ENCODE measurements at regions not wholly inside any gene's neighbourhood (a gene's known extent, or its start where the extent isn't known, plus 50 kb on each side); places are given as distances from the start of the nearest gene placed in this dataset.
"Not testable (repeated sequence)": the region's sequence is repeated elsewhere in the genome, so short reads cannot be mapped to it uniquely, and the experiment has no call there.

- H3K27me3 Mint-ChIP-seq, result peaks cover 6% of the 10 kb centered on the region
- no peaks in the 10 kb centered on the region for H3K4me1 Mint-ChIP-seq (ENCODE audit: low read depth)
- H3K36me3 Mint-ChIP-seq, result no peaks in the 10 kb centered on the region
- H3K9me3 Mint-ChIP-seq, result no peaks in the 10 kb centered on the region
- H3K27ac Mint-ChIP-seq, result no peak overlapping the region
- POLR2A ChIA-PET, result no interaction called here
- DNase-seq, result no peak
- CTCF ChIA-PET, result interaction anchor here (0.9 to 1.0 kb wide), 2 partner anchors 168 to 201 kb away, joined by 3 read pairs; no protein-coding TSS in a partner anchor
- intact Hi-C loops (cut with micrococcal nuclease), result no loop called here
- no peak overlapping the region for H3K4me3 Mint-ChIP-seq
Observed at GRCh38 chr17:33945646-33946546, 309.2 kb upstream of the CCL2 start.

DNA sequence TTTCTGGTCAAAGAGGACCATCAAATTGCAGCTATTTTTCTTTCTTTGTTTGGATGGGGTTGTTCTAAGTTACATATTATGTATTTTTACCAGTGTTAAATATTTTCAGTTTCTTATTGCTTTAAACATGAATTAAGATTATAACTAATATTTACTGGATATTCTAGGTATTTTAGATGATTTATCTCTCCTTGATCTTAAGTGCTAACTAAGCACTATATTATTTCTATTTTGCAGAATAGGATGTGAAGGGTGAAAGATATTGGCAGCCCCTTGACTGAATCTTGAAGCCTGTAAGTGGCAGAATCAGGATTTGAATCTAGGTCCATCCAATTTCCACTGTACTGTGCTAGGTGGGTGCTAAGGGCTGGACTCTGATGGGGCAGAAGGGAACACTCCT, 307.3 kb upstream of the CCL2 start:
- ChIA-PET CTCF (no interaction called here), POLR2A (no interaction called here)
- intact Hi-C loops (cut with micrococcal nuclease), result no loop called here
- no peaks in the 10 kb centered on the region for H3K9me3 Mint-ChIP-seq
- H3K4me3 Mint-ChIP-seq, result no peak overlapping the region
- H3K27ac Mint-ChIP-seq, result no peak overlapping the region
- H3K36me3 Mint-ChIP-seq, result no peaks in the 10 kb centered on the region
- H3K27me3 Mint-ChIP-seq, result peaks cover 6% of the 10 kb centered on the region
- no peak for DNase-seq
- H3K4me1 Mint-ChIP-seq (ENCODE audit: low read depth), result no peaks in the 10 kb centered on the region

DNA sequence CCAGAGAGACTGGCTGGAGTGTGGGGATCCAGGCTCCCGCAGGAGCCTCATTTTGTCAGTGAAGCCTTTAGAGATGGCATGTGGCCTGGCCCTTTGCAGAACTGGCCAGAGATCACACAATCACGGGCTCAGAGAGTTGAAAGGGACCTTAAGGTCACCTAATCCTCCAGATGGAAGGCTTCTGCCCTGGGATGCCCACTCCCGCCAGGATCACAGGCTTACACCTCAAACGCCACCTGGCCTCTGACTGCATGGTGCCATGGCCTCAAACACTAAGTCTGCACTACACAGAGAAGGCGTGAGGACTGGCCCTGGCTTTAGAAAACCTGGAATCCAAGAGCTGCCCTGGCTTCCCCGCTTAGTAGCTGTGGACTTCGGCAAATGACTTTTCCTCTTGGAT, 306.8 kb upstream of the CCL2 start:
- ChIA-PET CTCF (no interaction called here), POLR2A (no interaction called here)
- peaks cover 6% of the 10 kb centered on the region for H3K27me3 Mint-ChIP-seq
- no peaks in the 10 kb centered on the region for H3K4me1 Mint-ChIP-seq (ENCODE audit: low read depth)
- no peaks in the 10 kb centered on the region for H3K9me3 Mint-ChIP-seq
- no peak overlapping the region for H3K4me3 Mint-ChIP-seq
- H3K27ac Mint-ChIP-seq, result no peak overlapping the region
- DNase-seq, result no peak
- no peaks in the 10 kb centered on the region for H3K36me3 Mint-ChIP-seq
- intact Hi-C loops (cut with micrococcal nuclease), result no loop called here

DNA sequence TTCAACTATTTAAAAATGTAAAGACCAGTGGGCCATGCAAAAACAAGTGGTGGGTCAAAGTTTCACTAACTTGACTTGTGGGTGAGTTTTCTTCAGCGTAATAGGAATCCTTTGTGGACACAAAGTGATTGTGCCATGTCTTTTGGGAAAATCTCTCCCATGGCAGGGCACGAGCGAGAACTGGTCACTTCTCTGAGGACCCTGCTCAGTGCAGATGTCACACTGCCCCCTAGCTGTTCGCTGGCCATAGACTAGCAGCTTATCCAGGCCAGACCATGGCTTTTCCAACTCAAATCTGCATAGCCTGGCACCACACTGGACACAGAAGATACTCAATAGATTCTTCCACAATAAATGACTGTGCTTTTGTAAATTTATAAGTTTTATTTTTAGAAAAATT, 306.0 kb upstream of the CCL2 start:
- CTCF ChIA-PET, result no interaction called here
- Mint-ChIP-seq H3K27ac (no peak overlapping the region), H3K27me3 (peaks cover 8% of the 10 kb centered on the region), H3K36me3 (no peaks in the 10 kb centered on the region), H3K9me3 (no peaks in the 10 kb centered on the region), H3K4me3 (no peak overlapping the region), H3K4me1 (ENCODE audit: low read depth) (no peaks in the 10 kb centered on the region)
- POLR2A ChIA-PET, result no interaction called here
- DNase-seq, result no peak
- intact Hi-C loops (cut with micrococcal nuclease), result no loop called here

GRCh38 chr17:33950061-33950460, 305.0 kb upstream of the CCL2 start:
- DNase-seq, result no peak
- H3K4me1 Mint-ChIP-seq (ENCODE audit: low read depth), result no peaks in the 10 kb centered on the region
- peaks cover 8% of the 10 kb centered on the region for H3K27me3 Mint-ChIP-seq
- no peak overlapping the region for H3K4me3 Mint-ChIP-seq
- POLR2A ChIA-PET, result no interaction called here
- CTCF ChIA-PET, result interaction anchor here (0.7 kb wide), 1 partner anchor 196 kb away, joined by 3 read pairs; no protein-coding TSS in a partner anchor
- H3K27ac Mint-ChIP-seq, result no peak overlapping the region
- intact Hi-C loops (cut with micrococcal nuclease), result no loop called here
- no peaks in the 10 kb centered on the region for H3K36me3 Mint-ChIP-seq
- H3K9me3 Mint-ChIP-seq, result no peaks in the 10 kb centered on the region

- POLR2A ChIA-PET, result no interaction called here
- no peak overlapping the region for H3K27ac Mint-ChIP-seq
- no peak for DNase-seq
- CTCF ChIA-PET, result no interaction called here
- intact Hi-C loops (cut with micrococcal nuclease), result no loop called here
- H3K27me3 Mint-ChIP-seq, result peaks cover 13% of the 10 kb centered on the region
- no peaks in the 10 kb centered on the region for H3K4me1 Mint-ChIP-seq (ENCODE audit: low read depth)
- H3K4me3 Mint-ChIP-seq, result no peak overlapping the region
- H3K36me3 Mint-ChIP-seq, result no peaks in the 10 kb centered on the region
- no peaks in the 10 kb centered on the region for H3K9me3 Mint-ChIP-seq
Observed at GRCh38 chr17:33952425-33952824, 302.7 kb upstream of the CCL2 start.

DNA sequence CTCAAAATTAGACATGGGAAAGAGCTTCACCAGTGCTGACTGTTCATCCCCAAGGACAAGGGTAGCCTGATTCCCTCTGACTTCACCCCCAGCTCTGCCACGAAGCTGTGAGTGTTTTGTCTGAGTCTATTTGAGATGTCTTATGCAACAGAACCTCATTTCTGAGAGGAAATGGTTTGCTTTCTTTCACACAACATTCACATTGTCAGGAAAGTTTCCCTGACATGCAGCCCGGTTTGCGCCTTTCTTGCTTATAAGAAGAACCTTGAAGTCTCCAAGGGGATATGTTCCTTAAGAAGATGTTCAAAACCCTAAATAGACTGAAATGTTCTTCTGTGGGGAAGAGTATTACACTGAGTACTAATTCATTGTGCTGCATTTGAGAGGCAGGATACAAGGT, 300.5 kb upstream of the CCL2 start:
- Mint-ChIP-seq H3K9me3 (peaks cover 7% of the 10 kb centered on the region), H3K27ac (no peak overlapping the region), H3K27me3 (peaks cover 13% of the 10 kb centered on the region), H3K4me1 (ENCODE audit: low read depth) (no peaks in the 10 kb centered on the region), H3K36me3 (no peaks in the 10 kb centered on the region), H3K4me3 (no peak overlapping the region)
- DNase-seq, result no peak
- ChIA-PET POLR2A (no interaction called here), CTCF (interaction anchor here (0.7 to 1.0 kb wide), 2 partner anchors 9 to 175 kb away, joined by 3 read pairs; no protein-coding TSS in a partner anchor)
- intact Hi-C loops (cut with micrococcal nuclease), result no loop called here

DNA sequence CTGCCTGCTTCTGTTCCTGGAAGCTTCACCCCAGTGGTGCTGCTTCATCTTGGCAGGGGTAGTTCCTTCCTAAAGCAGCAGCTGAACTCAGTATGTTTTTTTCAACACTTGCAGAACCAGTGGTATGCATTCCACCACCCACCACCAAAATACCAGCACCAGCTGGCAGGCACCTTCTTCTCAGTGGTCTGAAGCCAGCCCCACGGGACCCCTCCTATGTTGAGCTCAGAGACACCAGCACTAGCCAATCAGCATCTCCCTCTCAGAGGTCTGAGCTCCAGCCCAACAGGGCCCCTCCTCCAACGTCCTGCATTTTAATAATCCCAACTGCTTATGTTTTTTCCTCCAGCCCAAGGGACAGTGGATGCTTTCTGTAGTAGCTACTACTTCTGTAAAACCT, 299.6 kb upstream of the CCL2 start:
- intact Hi-C loops (cut with micrococcal nuclease), result no loop called here
- H3K27me3 Mint-ChIP-seq, result peaks cover 16% of the 10 kb centered on the region
- POLR2A ChIA-PET, result no interaction called here
- no peaks in the 10 kb centered on the region for H3K4me1 Mint-ChIP-seq (ENCODE audit: low read depth)
- DNase-seq, result no peak
- CTCF ChIA-PET, result interaction anchor here (1.0 kb wide), 1 partner anchor 9 kb away, joined by 3 read pairs; no protein-coding TSS in a partner anchor
- no peak overlapping the region for H3K4me3 Mint-ChIP-seq
- H3K36me3 Mint-ChIP-seq, result no peaks in the 10 kb centered on the region
- peaks cover 10% of the 10 kb centered on the region for H3K9me3 Mint-ChIP-seq
- H3K27ac Mint-ChIP-seq, result no peak overlapping the region

GRCh38 chr17:33959098-33959497, 296.0 kb upstream of the CCL2 start:
- DNase-seq; H3K36me3 Mint-ChIP-seq; H3K27ac Mint-ChIP-seq; H3K4me1 Mint-ChIP-seq (ENCODE audit: low read depth); H3K4me3 Mint-ChIP-seq; intact Hi-C loops (cut with micrococcal nuclease); CTCF ChIA-PET; POLR2A ChIA-PET: not testable (repeated sequence)
- Mint-ChIP-seq H3K9me3 (peaks cover 10% of the 10 kb centered on the region), H3K27me3 (peaks cover 16% of the 10 kb centered on the region)

- ChIA-PET CTCF (interaction anchor here (1.1 kb wide), 1 partner anchor 184 kb away, joined by 3 read pairs; no protein-coding TSS in a partner anchor), POLR2A (no interaction called here)
- no peak overlapping the region for H3K27ac Mint-ChIP-seq
- peaks cover 13% of the 10 kb centered on the region for H3K4me1 Mint-ChIP-seq (ENCODE audit: low read depth)
- no peak for DNase-seq
- peaks cover 6% of the 10 kb centered on the region for H3K27me3 Mint-ChIP-seq
- intact Hi-C loops (cut with micrococcal nuclease), result no loop called here
- H3K4me3 Mint-ChIP-seq, result no peak overlapping the region
- no peaks in the 10 kb centered on the region for H3K36me3 Mint-ChIP-seq
- H3K9me3 Mint-ChIP-seq, result peaks cover 10% of the 10 kb centered on the region
Observed at GRCh38 chr17:33962857-33963655, 292.0 kb upstream of the CCL2 start.

- POLR2A ChIA-PET, result no interaction called here
- Mint-ChIP-seq H3K27me3 (peaks cover 6% of the 10 kb centered on the region), H3K4me1 (ENCODE audit: low read depth) (peaks cover 26% of the 10 kb centered on the region), H3K4me3 (no peak overlapping the region), H3K9me3 (peaks cover 4% of the 10 kb centered on the region), H3K27ac (no peak overlapping the region), H3K36me3 (no peaks in the 10 kb centered on the region)
- peak; percentile 16 for DNase-seq
- CTCF ChIA-PET, result interaction anchor here (0.6 to 1.0 kb wide), 2 partner anchors 9 to 128 kb away, joined by 3 to 4 read pairs; no protein-coding TSS in a partner anchor
- intact Hi-C loops (cut with micrococcal nuclease), result no loop called here
Observed at GRCh38 chr17:33964344-33964979, 290.6 kb upstream of the CCL2 start.

- Mint-ChIP-seq H3K27ac (no peak overlapping the region), H3K9me3 (no peaks in the 10 kb centered on the region), H3K27me3 (peaks cover 3% of the 10 kb centered on the region), H3K4me3 (no peak overlapping the region), H3K36me3 (no peaks in the 10 kb centered on the region), H3K4me1 (ENCODE audit: low read depth) (peaks cover 26% of the 10 kb centered on the region)
- no peak for DNase-seq
- CTCF ChIA-PET, result no interaction called here
- intact Hi-C loops (cut with micrococcal nuclease), result no loop called here
- POLR2A ChIA-PET, result no interaction called here
Observed at GRCh38 chr17:33966410-33967059, 288.6 kb upstream of the CCL2 start.

All from activated CD4-positive, alpha-beta memory T cell treated with anti-CD3 and anti-CD28 coated beads for 36 hours (primary cell).